RCC 7860 (cell line): ENCODE measurements at regions not wholly inside any gene's neighbourhood (a gene's known extent, or its start where the extent isn't known, plus 50 kb on each side); places are given as distances from the start of the nearest gene placed in this dataset.

Experiments
- DNase-seq: peaks from one replicate; pipeline ENCODE4 v3.0.0-alpha.2; 2015; ENCODE audit warnings: low spot score
- FAIRE-seq: peaks from 2 replicates; lab custom pipeline; 2012; peaks lifted over from hg19 to GRCh38; lab: Jason Lieb, UNC

DNA sequence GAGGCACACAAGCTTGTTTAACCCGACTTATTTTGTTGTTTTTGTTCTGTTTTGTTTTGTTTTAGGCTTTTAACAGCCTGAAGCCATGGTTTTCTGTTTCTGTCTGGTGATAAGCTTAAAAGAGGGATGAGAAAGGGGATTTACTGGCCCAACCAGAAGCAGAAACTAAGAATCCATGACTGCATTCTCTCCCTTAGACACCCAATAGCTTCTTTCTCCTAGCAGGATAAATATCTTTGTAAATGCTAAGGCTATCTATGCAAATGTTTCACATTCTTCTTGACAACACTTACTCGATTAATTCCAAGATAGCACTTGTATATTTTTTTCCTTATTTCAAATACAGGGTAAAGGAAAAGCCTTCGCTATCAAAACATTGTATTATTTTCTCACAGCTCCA lies 53.7 kb upstream of the SMAD1 start:
- DNase-seq (no peak), FAIRE-seq (no peak)

DNA sequence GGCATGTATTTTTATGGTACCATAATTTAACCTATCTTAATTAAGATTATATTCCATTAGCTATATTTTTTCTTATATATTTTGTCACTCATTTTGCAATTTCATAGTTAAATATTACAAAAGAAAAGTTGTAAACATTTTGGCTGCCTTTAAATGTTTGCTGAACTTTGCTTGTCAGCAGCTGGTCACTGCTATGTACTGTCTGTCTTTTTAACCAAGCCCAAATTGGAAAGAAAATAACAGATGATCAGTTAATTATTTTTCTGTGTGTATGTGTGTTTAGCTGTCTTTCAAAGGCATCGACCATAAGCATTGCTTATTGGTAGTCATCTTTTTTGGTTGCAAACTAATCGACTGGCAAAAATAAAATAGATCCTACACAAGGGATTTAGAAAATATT lies 54.4 kb upstream of the SMAD1 start:
- no peak for FAIRE-seq
- DNase-seq, result no peak

DNA sequence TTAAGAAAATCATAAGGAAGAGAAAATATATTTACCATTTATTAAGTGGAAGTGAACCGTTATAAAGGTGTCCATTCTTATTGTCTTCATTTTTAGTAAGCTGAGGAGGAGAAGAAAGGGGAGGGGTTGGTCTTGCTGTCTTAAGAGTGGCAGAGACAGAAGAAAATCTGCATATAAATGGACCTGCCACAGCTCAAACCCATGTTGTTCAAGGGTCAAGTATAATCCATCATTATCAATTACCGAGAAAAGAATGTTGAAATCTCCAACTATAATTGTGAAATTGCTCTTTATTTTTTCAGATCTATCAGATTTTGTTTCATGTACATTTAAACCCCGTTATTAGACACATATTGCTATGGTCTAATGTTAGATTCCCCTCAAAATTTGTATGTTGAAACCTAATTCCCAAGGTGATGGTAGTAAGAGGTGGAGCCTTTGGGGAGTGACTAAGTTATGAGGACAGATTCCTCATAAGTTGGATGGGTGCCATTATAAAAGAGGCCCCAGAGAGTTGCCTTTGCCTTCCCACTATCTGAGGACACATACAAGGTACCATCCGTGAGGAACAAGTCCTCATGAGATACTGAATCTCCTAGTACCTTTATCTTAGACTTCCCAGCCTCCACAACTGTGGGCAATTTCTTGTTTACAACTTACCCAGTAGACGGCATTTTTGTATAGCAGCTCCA lies 58.5 kb upstream of the SMAD1 start:
- DNase-seq, result no peak
- FAIRE-seq, result no peak

DNA sequence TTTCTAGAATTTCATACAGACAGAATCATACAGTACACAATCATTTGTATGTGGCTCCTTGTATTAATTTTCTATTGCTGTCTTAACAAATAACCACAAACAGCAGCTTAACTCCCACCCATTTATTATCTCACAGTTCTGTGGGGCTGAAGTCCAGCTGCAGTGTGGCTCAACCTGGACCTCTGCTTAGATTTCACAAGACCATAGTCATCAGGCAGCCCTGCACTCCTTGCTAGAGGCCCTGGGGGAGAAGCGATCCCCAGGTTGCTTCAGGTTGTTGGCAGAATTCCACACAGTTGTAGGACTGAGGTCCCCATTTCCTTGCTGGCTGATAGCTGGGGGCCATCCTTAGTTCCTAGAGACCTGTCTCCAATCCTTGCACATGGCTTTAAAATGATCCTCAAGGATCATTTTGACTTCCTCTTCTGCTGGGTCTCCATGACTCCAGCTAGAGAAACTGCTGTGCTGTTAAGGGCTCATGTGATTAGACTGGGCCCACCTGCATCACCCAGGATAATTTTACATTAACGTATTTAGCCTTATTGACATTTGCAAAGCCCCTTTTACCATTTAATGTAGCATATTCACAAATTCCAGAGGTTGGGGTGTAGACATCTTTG lies 60.9 kb upstream of the SMAD1 start:
- FAIRE-seq (no peak), DNase-seq (no peak)

DNA sequence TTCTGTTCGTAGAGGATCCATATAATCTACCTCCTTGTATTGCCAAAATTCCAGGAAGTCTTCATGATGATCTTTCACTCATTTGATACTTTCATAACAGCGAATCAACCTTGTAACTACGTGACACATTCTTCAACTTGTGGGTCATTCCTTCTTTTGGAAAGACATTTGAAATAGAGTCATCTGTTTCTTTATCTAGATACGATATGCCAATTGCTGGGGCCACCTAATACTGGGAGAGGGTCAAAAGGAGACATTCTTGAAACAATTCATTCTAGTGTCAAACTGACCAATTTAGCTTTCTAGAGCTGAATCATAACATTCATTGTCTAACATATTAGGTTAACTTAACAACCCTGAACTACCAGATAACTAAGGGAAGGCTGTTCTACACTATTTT lies 62.9 kb upstream of the SMAD1 start:
- DNase-seq (no peak), FAIRE-seq (no peak)

DNA sequence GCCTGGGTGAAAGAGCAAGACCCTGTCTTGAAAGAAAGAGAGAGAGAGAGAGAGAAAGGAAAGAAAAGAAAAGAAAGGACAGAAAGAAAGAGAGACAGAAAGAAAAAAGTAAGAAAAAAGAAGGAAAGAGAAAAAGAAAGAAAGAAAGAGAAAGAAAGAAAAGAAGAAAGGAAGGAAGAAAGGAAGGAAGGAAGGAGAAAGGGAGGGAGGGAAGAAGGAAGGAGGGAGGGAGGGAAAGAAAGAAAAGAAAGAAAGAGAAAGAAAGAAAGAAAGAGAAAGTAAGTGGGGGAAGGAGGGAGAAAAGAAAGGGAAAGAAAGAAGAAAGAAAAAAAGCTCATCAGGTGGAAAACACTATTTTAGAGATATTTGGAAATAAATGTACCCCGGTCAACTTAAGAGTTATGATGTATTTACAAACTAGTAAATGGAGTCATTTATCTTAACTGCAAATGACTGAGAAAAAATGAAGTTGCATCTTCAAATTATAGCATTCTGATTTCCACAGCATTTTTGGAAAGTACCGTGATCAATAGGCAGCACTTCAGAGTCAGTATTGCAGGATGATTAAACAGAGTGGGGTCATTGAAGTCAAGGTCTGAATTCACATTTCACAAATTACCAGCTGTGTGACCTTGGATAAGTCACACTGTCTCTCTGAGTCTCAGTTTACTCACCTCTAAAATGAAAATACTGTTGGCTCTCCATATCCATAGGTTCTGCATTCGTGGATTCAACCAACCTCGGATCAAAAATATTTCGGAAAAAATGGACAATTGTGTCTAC lies 64.1 kb upstream of the SMAD1 start:
- no peak for FAIRE-seq

DNA sequence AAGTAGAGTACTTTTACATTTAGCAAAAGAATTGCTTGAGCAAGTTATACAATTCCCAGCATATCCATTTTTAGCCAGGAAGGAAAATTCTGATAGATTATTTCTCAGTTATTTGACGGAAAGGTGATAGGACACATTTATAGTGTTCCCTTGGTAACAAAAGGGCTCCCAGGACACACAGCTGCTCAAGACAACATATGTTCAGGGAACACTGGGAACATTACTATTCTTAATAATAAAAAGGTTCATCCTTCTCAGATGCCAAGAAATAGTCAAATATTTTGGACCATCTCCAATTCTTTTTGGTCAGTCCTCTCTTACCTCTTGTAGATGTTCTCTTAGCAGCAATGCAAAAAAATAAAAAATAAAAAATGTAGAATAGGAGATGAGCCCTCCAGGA lies 66.8 kb upstream of the SMAD1 start:
- FAIRE-seq (no peak), DNase-seq (no peak)

More for the DNA sequence above, 64.1 kb upstream of the SMAD1 start:
- DNase-seq, result no peak

DNA sequence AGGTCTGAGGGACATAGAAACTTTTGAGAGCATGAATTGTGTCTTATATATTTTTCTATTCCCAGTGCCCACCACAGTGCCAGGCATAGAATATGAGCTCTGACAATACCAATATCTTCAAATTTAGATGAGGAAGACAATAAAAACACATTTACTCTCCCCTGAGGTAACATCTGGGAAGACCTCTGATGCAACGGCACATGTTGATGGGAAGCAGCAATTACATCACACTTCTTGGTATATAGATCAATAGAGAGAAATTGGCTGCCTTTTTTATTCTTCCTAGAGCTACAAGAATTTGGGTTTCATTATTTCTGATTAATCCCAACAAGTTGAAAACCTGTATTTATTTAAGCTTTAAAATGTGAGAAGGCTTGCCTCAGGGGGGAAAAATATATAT lies 67.4 kb upstream of the SMAD1 start:
- FAIRE-seq (no peak), DNase-seq (no peak)

DNA sequence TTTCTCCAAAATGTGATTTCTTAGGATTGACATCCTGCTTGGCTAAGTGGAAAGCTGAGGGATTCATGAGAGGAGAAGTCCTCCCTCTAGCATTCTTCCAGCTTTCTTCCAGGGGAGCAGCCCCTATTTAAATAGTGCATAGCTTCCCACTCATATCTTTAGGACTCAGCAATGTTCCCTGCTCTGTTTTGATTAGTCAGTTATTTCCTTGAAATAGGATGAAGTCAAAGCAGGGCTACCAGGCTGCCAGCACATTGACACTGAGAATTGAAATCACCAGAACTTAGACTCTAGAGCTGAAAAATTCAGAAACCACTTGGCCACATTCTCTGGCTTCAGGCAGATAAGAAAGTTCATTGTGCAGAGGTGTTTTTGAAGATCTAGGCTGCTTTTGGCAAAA lies 74.7 kb upstream of the SMAD1 start:
- DNase-seq, result no peak
- no peak for FAIRE-seq

DNA sequence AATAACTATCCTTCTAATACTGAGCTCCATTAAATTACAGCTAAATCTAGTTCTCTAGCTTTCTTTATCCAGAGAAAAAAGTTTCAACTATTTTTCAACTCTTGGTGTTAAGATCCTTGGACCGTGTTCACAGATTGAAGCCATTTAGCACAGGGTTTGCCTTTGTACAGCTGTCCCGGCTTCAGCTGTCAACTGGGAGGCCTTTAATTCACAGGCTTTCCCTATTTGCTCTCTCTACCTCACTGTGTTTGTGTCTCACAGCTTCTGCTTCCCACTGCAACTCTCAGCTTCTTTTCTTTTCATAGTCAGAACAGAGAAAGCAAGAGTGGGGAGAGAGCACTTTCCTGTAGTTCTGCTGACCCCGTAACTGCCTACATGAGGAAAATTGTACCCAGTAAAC lies 76.9 kb upstream of the SMAD1 start:
- no peak for FAIRE-seq

DNA sequence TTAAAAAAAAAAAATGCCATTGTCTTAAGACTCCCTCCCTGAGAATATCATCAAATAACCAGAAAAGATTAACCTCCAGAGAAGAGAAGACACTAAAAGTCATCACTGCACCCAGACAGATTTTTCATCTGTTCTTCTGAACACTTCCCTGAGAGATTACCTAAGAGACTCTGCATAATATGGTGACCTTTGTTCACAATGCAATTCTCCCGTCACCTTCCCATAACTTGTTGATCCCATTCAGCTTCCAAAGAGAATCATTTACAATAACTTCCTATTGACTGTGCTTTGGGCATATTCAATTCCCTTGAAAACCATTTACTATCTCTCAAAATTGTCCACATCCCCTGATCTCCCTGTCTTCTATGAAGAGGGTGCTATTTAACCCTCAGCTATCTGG lies 85.1 kb upstream of the SMAD1 start:
- no peak for FAIRE-seq
- DNase-seq, result no peak

More for the DNA sequence above, 76.9 kb upstream of the SMAD1 start:
- DNase-seq, result no peak

DNA sequence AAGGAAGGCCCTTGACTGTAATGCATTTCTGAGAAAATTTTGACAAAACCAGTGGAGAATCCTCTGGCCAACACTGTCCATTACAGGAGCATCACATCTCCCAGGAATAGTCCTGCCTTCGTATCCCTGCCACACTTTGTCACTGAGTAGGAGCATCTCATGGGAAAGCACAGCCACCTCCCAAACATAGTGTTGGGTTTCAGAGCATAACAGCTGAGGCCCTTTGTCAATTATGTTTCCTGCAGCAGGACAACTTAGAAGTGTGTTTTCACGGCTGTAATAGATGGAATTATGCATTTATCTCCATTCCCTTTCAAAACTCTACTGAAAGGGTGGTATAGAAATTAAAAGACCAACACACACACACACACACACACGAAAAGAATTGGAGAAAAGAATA lies 91.1 kb upstream of the SMAD1 start:
- no peak for FAIRE-seq
- no peak for DNase-seq

DNA sequence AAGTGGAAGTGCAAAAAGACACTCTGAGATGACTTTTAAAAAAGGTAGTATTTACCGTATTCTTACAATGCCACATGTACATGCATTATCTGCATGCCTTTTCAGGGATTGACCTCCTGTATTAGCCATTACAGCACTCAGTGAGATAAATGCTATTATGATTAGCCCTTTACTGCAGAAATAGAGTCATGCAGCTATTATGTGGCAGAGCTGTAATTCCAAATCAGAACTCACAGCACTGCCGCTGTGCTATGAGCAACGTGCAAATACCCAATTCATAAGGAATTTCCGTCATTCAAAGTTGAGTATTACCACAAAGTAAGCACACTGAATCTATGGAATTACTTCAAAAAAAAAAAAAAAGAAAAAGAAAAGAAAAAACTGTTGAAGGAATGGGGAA lies 92.1 kb upstream of the SMAD1 start:
- FAIRE-seq, result no peak
- no peak for DNase-seq

DNA sequence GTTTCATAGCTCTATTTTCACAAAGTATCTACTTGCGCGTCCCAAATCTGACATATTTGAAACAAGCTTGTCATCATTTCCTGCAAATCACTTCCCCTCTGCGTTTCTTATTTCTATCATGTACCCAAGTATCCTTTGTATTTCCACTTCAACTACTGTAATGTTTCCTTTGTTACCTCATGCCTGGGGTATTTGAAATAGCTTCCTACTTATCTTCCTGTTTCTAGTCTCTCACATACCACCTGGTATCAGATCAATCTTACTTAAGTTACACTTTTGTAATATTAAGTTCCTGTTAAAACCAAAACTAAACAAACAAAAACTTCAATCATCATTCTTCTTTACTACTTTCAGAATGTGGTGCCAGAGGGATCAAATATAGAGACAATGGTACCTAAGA lies 93.6 kb upstream of the SMAD1 start:
- FAIRE-seq (no peak), DNase-seq (no peak)

DNA sequence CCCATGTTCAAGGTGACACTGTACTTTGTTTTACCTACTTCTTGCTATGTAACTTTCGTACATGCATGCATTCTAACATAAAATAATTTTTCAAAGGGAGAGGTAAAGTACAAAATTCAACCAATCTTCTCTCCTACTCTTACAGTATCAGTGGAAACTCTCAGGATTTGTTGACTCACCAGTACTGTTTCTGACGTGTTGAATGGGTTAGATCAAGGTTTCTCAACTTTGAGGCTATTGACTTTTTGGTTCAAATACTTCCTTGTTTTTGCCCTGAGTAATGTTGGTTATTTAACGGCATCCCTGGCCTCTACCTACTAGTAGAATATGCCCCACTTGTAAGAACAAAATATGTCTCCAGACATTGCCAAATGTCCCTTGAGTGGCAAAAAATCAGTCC lies 94.6 kb upstream of the SMAD1 start:
- no peak for DNase-seq
- no peak for FAIRE-seq

DNA sequence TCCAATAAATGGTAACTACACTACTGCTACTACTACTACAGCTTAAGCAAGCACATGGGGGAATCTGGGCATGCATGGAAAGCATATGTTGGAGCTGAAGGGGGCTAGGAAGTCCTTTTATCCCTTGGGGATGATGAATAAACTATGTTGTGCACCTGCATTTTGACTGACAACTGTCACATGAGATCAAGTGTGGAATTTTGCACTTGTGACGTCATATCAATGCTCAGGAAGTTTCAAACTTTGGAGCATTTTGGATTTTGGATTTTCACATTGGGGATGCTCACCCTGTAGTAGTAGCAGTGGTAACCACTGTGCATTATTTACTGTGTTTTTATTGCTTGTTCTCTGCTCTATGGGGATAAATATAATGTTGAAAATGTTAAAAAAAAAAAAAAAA lies 100.5 kb upstream of the SMAD1 start:
- no peak for FAIRE-seq
- no peak for DNase-seq

DNA sequence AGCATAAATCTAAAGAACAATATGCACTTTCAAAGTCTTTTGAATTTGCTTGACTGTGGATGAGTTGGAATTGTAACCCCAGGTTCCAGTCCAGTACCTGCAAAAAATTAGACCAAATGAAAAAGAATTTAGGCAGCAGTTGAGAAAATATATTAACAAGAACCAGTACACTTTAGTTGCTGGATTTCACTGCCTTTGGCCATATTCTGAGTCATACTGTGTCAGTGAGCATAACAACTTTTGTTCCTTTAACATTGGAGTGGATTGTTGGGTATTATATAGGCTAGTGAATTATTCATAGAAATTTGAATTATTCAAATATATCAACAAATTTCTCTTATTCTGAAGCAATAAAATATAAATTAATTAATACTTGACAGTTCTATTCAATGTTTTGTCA lies 101.5 kb upstream of the SMAD1 start:
- DNase-seq (no peak), FAIRE-seq (no peak)

DNA sequence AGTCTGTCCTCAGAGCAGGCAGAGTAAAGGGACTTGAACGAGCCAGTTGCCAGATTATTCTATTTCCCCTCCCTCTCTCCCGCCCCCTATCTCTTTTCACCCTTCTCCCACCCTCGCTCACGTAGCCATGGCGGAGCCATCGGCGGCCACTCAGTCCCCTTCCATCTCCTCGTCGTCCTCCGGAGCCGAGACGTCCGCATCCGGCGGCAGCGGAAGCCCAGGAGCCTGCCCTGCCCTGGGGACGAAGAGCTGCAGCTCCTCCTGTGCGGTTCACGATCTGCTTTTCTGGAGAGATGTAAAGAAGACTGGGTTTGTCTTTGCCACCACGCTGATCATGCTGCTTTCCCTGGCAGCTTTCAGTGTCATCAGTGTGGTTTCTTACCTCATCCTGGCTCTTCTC lies 106.2 kb upstream of the SMAD1 start:
- DNase-seq (no peak), FAIRE-seq (no peak)

DNA sequence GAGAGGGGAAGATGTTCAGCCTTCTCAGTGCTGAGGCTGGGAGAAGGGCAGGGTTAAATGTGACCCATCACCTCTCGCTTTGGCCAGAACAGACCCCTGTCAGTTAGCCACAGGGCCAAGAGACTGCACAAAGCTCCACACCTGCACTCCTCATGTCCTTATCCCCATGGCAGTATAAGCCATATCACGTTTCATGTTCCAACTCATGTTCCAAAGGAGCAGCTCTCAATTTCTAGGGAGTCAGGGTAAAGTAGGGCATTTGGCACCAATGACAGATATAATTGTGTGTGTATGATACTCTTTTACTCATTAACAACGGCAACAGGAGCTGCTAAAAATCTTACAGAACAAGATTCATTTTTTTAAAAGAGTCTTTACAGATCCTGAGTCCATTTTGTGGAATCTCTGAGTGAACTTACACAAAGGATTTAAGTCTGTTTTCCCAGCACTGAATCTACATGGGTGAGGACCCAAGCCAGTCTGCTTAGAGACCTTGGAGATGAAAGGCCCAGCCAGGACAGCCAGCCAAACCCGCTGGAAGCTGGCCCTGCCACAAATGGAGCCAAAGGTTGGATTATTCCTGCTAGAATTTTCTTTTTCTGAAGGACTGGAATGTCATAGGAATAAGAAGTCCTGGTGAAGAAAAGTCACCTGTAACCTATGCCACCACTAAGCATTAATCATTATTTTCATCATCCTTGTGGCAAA lies 129.1 kb upstream of the SMAD1 start:
- FAIRE-seq (no peak), DNase-seq (no peak)

DNA sequence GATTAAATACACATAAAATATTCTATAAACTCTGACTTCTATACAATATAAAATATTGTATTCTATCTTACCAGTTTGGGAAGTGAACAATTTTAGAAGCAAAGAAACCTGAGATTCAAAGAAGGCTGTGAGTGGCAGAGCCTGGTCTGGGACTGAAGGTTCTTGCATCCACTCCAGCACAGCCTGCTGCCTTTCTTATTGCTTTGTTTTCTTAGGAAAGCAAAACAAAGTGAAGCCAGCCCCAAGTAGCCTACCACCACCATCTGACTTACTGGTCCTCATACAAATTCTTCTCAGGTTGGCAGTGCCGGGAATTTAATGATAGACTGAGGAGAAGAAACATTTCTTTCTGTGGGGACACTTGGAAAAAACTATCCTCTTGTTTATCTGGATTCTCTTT lies 129.7 kb upstream of the SMAD1 start:
- FAIRE-seq (no peak), DNase-seq (no peak)

DNA sequence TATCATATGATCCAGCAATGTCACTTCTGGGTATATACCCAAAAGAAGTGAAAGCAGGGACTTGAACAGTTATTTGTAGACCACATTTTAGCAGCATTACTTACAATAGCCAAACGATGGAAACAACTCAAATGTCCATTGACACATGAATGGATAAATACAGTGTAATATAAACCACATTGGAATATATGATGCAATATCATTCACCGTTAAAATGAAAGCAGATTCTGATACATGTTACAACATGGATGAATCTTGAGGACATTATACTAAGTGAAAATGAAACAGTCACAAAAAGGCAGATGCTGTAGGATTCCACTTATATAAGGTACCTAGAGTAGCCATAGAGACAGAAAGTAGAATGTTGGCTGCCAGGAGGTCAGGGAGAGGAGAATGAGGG lies 130.5 kb upstream of the SMAD1 start:
- DNase-seq, result no peak
- FAIRE-seq, result no peak

DNA sequence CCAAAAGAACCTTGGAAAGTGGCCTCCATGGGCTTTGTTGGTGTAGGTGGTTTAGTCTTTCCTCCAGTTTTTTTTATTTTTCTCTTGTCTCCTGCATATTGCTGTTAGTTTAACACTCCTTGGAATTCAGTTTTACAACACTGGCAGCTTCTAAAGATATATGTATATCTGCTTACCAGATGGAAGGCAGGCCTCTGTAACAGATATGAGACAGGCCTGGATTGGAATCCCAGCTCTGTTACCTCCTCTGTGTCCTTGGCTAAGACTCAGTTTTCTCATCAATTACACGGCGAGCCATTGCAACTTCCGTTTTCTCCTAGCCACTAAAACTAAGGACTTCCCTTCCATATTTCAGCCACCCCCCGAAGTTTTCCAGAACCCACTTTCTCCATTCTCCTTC lies 133.4 kb upstream of the SMAD1 start:
- DNase-seq (no peak), FAIRE-seq (no peak)
